GM12875 (cell line): ENCODE measurements at regions not wholly inside any gene's neighbourhood (a gene's known extent, or its start where the extent isn't known, plus 50 kb on each side); places are given as distances from the start of the nearest gene placed in this dataset.

ENCODE experiments used
- H3K4me3 ChIP-seq: one replicate; pipeline ENCODE4 v1.5.1; 2011; ENCODE audit warnings: low read depth, low read length, control low read depth
- TF ChIP-seq, protein P1 (sequence below): IDR thresholded peaks from 2 replicates; pipeline ENCODE4 v1.5.1; 2011; ENCODE audit warnings: low read depth, mild to moderate bottlenecking, control low read depth, inconsistent platforms, low read length, moderate library complexity, borderline replicate concordance; ENCODE audit not compliant: insufficient read depth

DNA sequence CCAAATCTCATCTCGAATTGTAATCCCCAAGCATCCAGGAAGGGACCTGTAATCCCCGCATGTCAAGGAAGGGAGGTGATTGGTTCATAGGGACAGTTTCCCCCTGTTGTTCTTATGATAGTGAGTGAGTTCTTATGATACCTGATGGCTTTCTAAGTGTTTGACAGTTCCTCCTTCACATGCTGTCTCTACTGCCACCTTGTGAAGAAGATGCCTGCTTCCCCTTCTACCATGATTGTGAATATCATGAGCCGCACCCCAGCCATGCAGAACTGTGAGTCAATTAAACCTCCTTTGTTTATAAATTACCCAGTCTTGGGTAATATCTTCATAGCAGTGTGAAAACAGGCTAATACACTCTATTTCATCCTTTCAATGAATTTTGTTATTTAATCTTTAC is 446.7 kb downstream of the RNF144A start:
- H3K4me3 ChIP-seq: no peak overlapping the region
- TF ChIP-seq, protein P1, sequence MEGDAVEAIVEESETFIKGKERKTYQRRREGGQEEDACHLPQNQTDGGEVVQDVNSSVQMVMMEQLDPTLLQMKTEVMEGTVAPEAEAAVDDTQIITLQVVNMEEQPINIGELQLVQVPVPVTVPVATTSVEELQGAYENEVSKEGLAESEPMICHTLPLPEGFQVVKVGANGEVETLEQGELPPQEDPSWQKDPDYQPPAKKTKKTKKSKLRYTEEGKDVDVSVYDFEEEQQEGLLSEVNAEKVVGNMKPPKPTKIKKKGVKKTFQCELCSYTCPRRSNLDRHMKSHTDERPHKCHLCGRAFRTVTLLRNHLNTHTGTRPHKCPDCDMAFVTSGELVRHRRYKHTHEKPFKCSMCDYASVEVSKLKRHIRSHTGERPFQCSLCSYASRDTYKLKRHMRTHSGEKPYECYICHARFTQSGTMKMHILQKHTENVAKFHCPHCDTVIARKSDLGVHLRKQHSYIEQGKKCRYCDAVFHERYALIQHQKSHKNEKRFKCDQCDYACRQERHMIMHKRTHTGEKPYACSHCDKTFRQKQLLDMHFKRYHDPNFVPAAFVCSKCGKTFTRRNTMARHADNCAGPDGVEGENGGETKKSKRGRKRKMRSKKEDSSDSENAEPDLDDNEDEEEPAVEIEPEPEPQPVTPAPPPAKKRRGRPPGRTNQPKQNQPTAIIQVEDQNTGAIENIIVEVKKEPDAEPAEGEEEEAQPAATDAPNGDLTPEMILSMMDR: peak; percentile 18; the same call in 1 of the 2 replicates

DNA sequence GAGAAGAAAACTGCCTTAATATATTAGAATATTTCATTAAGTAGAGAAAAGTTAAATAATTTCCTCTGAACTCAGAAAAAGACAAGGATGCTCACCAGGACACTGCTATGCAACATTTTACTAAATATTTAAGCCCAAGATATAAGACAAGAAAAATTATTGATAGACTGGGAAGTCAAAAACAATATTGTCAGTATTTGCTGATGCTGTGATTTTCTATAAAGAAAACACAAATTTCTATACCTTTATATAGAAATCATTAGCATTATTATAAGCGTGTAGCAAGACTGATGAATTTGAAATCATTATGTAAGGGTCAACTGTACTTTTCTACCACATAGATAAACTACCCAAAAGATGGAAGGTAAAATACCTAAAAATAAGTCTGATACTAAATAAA is 451.0 kb downstream of the RNF144A start:
- no peak overlapping the region for H3K4me3 ChIP-seq

DNA sequence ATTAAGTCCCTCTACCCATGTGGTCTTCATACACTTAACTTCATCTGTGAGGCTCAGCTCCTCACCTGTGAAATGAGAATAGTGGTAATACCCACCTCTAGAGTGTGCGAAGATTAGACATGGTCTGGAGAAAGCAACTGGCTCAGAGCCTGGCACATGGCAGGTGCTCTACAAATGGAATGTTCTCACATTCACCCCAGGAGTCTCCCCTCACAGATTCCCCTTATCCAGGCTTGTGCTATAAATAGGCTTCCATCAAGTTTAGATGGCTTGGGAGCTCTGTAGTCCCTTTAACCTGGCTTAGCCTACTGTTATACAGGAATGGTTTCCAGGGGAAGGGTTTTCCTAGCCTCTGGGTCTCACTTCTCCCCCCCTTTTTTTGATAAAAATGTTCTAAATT is 455.9 kb downstream of the RNF144A start:
- TF ChIP-seq, protein P1: no peak
- no peak overlapping the region for H3K4me3 ChIP-seq

More for the DNA sequence above, 451.0 kb downstream of the RNF144A start:
- TF ChIP-seq, protein P1: no peak

DNA sequence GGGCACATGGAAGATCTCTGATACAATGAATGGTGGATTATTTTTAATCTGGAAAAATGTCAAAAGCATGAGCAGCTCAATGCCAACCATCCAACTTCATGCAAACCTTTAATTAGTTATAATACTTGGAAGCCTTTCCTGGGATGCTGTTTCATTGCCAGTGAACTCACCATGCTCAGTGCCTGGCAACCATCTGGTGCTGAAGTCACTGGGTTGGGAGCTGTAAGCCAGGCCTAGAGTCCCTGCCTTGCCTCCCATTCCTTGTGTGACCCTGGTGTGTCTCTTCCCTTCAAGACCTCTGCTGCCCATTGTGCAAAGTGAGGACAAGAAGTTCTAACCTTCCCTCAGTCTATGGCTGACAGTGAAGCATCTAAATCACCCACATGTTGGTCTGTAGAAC is 458.7 kb downstream of the RNF144A start:
- TF ChIP-seq, protein P1: no peak
- no peak overlapping the region for H3K4me3 ChIP-seq

DNA sequence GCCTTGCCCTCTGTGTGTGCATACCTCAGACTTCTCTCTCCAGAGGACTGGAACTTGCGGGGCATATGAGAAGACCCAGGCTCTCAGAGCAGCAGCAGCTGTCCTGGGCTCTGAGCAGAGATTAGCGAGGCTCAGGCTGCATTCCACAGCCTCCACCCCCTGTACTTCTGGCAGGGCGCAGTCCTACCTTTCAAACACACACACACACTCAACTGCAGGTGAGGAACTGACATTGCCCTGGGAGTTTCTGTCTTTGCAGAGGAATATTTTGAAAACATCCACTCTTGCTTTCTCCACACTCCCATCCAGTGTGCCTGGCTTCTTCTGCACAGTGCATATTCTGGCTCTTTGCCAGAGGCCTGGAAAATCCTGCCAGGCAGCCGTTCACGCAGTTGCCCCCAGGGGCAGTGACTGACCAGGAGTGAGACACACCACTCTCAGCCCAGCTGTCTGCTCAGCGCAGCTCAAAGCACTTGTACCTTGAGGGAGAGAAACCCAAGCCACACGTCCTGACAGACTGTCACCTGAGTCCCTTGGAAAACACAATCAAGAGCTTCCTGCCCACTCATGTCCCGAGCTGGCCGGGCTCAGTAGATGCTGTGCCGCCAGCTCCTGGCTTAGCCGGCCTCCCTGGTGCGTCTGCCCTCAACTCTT is 460.8 kb downstream of the RNF144A start:
- H3K4me3 ChIP-seq: no peak overlapping the region
- TF ChIP-seq, protein P1: no peak

DNA sequence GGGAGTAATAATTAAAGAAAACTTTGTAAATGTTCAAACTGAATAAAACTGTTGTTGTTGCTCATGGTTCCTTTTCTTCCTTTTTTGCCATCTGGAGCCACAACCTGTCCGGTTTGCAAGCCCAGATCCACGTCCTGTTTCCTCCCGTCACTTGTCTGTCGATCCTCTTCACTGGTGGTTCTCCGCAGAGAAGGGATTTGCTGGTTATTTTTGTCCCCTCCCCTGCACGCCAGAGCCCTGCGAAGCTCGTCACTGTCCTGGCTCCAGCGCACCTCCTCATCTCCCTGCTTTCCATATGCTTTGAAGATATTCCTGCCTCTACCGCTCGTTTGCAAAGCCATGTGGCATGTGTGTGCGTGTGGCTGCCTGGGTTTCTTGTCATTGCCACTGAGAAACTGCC is 461.4 kb downstream of the RNF144A start:
- TF ChIP-seq, protein P1: no peak
- H3K4me3 ChIP-seq: no peak overlapping the region

DNA sequence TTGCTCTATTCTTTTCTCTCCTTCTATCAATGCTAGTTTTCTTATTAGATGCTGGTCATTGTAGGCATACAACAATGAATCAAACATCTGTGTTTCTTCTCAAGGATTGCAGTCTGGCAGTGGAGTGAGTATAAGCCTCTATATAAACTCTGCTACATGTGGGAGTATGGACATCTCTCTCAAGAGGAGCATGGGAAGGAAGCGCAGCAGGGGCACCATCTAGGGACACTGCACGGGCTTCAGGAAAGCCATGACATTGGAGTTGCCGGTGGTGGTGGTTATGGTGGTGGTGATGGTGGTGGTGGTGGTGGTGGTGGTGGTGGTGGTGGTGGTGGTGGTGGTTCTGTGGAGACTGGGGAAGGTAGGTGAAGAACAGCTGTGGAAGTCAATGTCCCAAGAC is 462.6 kb downstream of the RNF144A start:
- H3K4me3 ChIP-seq: no peak overlapping the region
- TF ChIP-seq, protein P1: peak; percentile 55
